GM12878 (cell line): ENCODE measurements at regions not wholly inside any gene's neighbourhood (a gene's known extent, or its start where the extent isn't known, plus 50 kb on each side); places are given as distances from the start of the nearest gene placed in this dataset.

Experiments
- ATAC-seq: fragments of 200-7000 bp; cut with Tn5 transposase; 3 replicates; pipeline ENCODE4 v1.9.1; 2020; ENCODE audit warnings: mild to moderate bottlenecking, moderate library complexity
- BruUV-seq: library from RNA; stranded (reverse); fragments of 400-500 nt; replicated peaks from 2 replicates; lab custom pipeline; 2021; lab: Mats Ljungman, UMichigan
- CTCF ChIA-PET: fragments of 300-600 bp; sonication (Branson Sonifier 250); formaldehyde crosslinking; extraction: SDS; loops from one replicate; lab custom pipeline; 2021; ENCODE audit warnings: inconsistent platforms; lab: Yijun Ruan, JAX
- POLR2A ChIA-PET: fragments of 350-600 bp; formaldehyde crosslinking; extraction: SDS; loops from one replicate; lab custom pipeline; 2021; ENCODE audit warnings: inconsistent platforms; lab: Charles Lee
- RAD21 ChIA-PET: fragments of 300-600 bp; sonication (Branson Sonifier 250); formaldehyde crosslinking; loops from one replicate; lab custom pipeline; 2023; ENCODE audit warnings: antibody characterized with exemption; ENCODE audit not compliant: unreplicated experiment; lab: Charles Lee
- SMC1A ChIA-PET: fragments of 300-600 bp; sonication (Branson Sonifier 250); formaldehyde crosslinking; loops from one replicate; lab custom pipeline; 2023; ENCODE audit not compliant: unreplicated experiment, uncharacterized antibody; lab: Charles Lee
- DNase-seq: peaks from one replicate; pipeline ENCODE4 v3.0.0-alpha.2; 2011; ENCODE audit warnings: low read depth, low spot score
- FAIRE-seq: peaks from 3 replicates; lab custom pipeline; 2011; peaks lifted over from hg19 to GRCh38; lab: Jason Lieb, UNC
- H2AFZ ChIP-seq: 2 replicates; pipeline ENCODE4 v1.6.0; 2011; ENCODE audit warnings: low read depth, low read length, control low read depth; ENCODE audit not compliant: control insufficient read depth
- H3K27ac ChIP-seq: 2 replicates; pipeline ENCODE4 v1.5.1; 2011; ENCODE audit warnings: control low read depth; ENCODE audit not compliant: control insufficient read depth, insufficient read depth
- H3K27me3 ChIP-seq, 2 experiments: replicated peaks in 1 of 2; 2 replicates each; pipeline versions ENCODE4 v1.6.0 to v1.6.1; 2011; ENCODE audit warnings: low read length in 1 of 2; ENCODE audit not compliant: control insufficient read depth in 2 of 2, insufficient read depth in 2 of 2
- H3K36me3 ChIP-seq, 2 experiments: 2 replicates each; pipeline ENCODE4 v1.5.1; 2011; ENCODE audit warnings: low read length in 1 of 2; ENCODE audit not compliant: control insufficient read depth in 2 of 2, insufficient read depth in 2 of 2
- H3K4me1 ChIP-seq: 2 replicates; pipeline ENCODE4 v1.6.1; 2011; ENCODE audit warnings: mild to moderate bottlenecking, low read length, moderate library complexity, mixed read lengths; ENCODE audit not compliant: control insufficient read depth, insufficient read depth
- H3K4me2 ChIP-seq: 2 replicates; pipeline ENCODE4 v1.6.0; 2011; ENCODE audit warnings: control low read depth; ENCODE audit not compliant: control insufficient read depth, insufficient read depth
- H3K4me3 ChIP-seq: fragments of 200-600 bp; sonication (generic); 2 replicates; pipeline ENCODE4 v1.5.1; 2016
- H3K79me2 ChIP-seq: 2 replicates; pipeline ENCODE4 v1.6.0; 2011; ENCODE audit warnings: low read length; ENCODE audit not compliant: control insufficient read depth, insufficient read depth
- H3K9ac ChIP-seq: 2 replicates; pipeline ENCODE4 v1.8.0; 2011; ENCODE audit warnings: low read length, control low read depth, mixed read lengths; ENCODE audit not compliant: control insufficient read depth, insufficient read depth
- H3K9me3 ChIP-seq: replicated peaks from 3 replicates; pipeline ENCODE4 v1.5.1; 2011; ENCODE audit warnings: mild to moderate bottlenecking, low read length; ENCODE audit not compliant: control insufficient read depth, insufficient read depth
- H4K20me1 ChIP-seq: 2 replicates; pipeline ENCODE4 v1.6.0; 2011; ENCODE audit not compliant: control insufficient read depth, insufficient read depth
- CBFB ChIP-seq: IDR thresholded peaks from 2 replicates; pipeline ENCODE4 v1.6.1; 2016; ENCODE audit warnings: antibody characterized with exemption, low read depth
- CBX3 ChIP-seq: fragments of 200-600 bp; sonication (generic); IDR thresholded peaks from 2 replicates; pipeline ENCODE4 v1.6.1; 2016; ENCODE audit warnings: low read depth, borderline replicate concordance
- GABPA ChIP-seq: IDR thresholded peaks from 2 replicates; pipeline ENCODE4 v1.6.1; 2014; ENCODE audit warnings: antibody characterized with exemption, low read depth, mild to moderate bottlenecking, inconsistent platforms
- GATAD2B ChIP-seq: fragments of 450-650 bp; conservative IDR thresholded peaks from 2 replicates; pipeline ENCODE4 v1.6.1; 2017; ENCODE audit warnings: low read depth, mild to moderate bottlenecking, moderate library complexity
- HDGF ChIP-seq: fragments of 450-650 bp; IDR thresholded peaks from 2 replicates; pipeline ENCODE4 v1.6.1; 2016; ENCODE audit warnings: antibody characterized with exemption
- NFIC ChIP-seq: IDR thresholded peaks from 2 replicates; pipeline ENCODE4 v1.6.1; 2012; ENCODE audit warnings: low read depth, mild to moderate bottlenecking, inconsistent platforms, low read length, moderate library complexity
- PAX8 ChIP-seq: fragments of 450-650 bp; IDR thresholded peaks from 2 replicates; pipeline ENCODE4 v1.6.1; 2017; ENCODE audit warnings: mild to moderate bottlenecking, moderate library complexity
- POLR2AphosphoS2 ChIP-seq: IDR thresholded peaks from 2 replicates; pipeline ENCODE4 v1.6.1; 2011; ENCODE audit warnings: low read depth, mild to moderate bottlenecking, low read length, improper control_type of control experiment, moderate library complexity
- POLR2AphosphoS5 ChIP-seq: IDR thresholded peaks from 2 replicates; pipeline ENCODE4 v1.6.1; 2011; ENCODE audit warnings: mild to moderate bottlenecking, low read length, inconsistent platforms
- RBBP5 ChIP-seq: fragments of 200-600 bp; sonication (generic); conservative IDR thresholded peaks from 2 replicates; pipeline ENCODE4 v1.6.1; 2016
- YY1 ChIP-seq: IDR thresholded peaks from 2 replicates; pipeline ENCODE4 v1.6.1; 2011; ENCODE audit warnings: low read depth, mild to moderate bottlenecking, low read length
- WGBS: methylation state at CpG from one replicate; pipeline ENCODE4 v1.1.6; 2016; ENCODE audit warnings: low lambda C conversion rate; ENCODE audit not compliant: insufficient replicate concordance, insufficient coverage; ENCODE audit errors: missing lambda C conversion rate; 5-methylcytosine and 5-hydroxymethylcytosine counted together
- in situ Hi-C: fragments of 300-500 bp; cut with MboI; formaldehyde crosslinking; loops from 9 replicates; pipeline ENCODE4 v1.14.3; 2018; ENCODE audit warnings: mixed read lengths
- intact Hi-C: fragments of 100-400 bp; cut with micrococcal nuclease; formaldehyde crosslinking; loops from one replicate; pipeline ENCODE4 v1.14.2; 2022; ENCODE audit not compliant: unreplicated experiment
- TF ChIP-seq, protein P1 (sequence below): IDR thresholded peaks from 2 replicates; pipeline ENCODE4 v1.6.1; 2012; ENCODE audit warnings: low read length, inconsistent platforms
- TF ChIP-seq, protein P2 (sequence below): fragments of 450-650 bp; IDR thresholded peaks from 2 replicates; pipeline ENCODE4 v1.6.1; 2018; ENCODE audit warnings: borderline replicate concordance, mild to moderate bottlenecking; ENCODE audit not compliant: partially characterized antibody

DNA sequence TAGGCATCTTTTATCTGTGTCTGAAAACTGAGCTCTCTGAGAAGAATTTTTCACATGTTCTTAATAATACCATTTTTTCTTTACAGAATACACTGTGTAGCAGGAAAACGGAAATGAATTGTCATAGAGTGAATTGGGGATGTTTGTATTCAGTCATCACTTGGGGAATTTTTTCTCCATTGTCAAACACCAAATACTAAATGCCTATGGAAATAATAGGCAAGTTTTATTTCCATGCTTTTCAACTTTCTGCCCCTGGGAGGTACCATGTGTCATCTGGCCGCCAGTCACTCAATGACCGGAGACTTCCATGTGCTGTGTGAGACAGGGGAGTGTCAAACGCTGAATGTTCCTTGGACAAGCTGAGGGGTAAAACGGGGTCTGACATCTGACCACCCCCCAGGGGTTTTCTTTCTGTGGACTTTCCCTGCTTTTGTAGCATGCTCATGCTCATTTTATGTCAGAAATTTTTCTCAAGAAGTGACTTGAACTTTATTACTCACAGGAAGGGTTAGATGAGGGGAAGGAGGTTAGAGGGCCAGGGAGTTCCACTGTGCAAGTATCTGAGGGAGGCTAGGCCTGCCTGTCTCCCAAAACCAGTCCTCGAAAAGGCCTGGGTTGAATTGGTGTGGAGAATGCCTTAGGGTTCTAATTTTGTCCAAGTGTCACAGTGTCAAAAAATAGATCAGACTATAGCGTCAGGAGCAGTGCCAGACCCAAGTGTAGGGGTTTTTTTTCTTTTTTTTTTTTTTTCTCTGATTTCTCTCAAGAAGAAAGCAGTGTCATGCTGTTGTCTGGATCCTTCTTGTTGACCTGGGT lies 438.6 kb downstream of the AGTPBP1 start (continued):
- TF ChIP-seq NFIC (peak; percentile 83; the same call in 1 of the 2 replicates), GABPA (0 out of 2 replicates have a peak, but pooled peaks have one; percentile 8), RBBP5 (no peak), PAX8 (no peak)
- TF ChIP-seq, protein P1, sequence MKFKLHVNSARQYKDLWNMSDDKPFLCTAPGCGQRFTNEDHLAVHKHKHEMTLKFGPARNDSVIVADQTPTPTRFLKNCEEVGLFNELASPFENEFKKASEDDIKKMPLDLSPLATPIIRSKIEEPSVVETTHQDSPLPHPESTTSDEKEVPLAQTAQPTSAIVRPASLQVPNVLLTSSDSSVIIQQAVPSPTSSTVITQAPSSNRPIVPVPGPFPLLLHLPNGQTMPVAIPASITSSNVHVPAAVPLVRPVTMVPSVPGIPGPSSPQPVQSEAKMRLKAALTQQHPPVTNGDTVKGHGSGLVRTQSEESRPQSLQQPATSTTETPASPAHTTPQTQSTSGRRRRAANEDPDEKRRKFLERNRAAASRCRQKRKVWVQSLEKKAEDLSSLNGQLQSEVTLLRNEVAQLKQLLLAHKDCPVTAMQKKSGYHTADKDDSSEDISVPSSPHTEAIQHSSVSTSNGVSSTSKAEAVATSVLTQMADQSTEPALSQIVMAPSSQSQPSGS = peak; percentile 52; the same call in 1 of the 2 replicates

DNA sequence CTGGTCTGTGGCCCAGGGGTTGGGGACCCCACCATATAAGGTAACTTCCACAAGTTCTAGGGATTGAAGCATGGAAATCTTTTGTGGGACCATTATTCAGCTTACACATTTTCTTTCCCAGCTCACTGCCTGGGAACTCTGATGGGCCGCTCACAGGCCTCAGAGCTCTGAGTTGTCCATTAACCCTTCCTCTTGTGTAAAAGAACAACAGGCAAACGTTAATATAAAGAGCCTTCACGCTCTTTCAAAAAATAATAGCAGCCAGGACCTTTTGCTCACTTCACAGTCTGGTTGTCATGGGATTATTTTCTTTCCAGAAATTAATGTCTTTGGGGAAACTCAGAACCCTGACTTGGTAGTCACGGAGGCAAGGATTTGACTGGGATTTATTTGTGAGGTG lies 443.3 kb downstream of the AGTPBP1 start:
- 16% methylated on average over 4 of the region's 4 CpGs for WGBS
- POLR2A ChIA-PET = no interaction called here
- SMC1A ChIA-PET = interaction anchor here (0.7 kb wide), 1 partner anchor 362 kb away, joined by 3 read pairs; no protein-coding TSS in a partner anchor
- Histone ChIP-seq H2AFZ (no peak overlapping the region), H3K79me2 (no peaks in the 10 kb centered on the region), H3K36me3 (no peaks in the 10 kb centered on the region), H3K9me3 (no peaks in the 10 kb centered on the region), H3K4me3 (no peak overlapping the region), H3K9ac (no peak overlapping the region), H3K4me1 (no peaks in the 10 kb centered on the region), H3K4me2 (no peak overlapping the region), H3K27ac (no peak overlapping the region), H3K27me3 (no peaks in the 10 kb centered on the region; a peak in 1 of 4 replicates), H4K20me1 (no peaks in the 10 kb centered on the region)
- CTCF ChIA-PET = no interaction called here
- intact Hi-C loops (no loop called here), in situ Hi-C loops (no loop called here)
- no peak for ATAC-seq
- BruUV-seq = no TSS peak
- RAD21 ChIA-PET = no interaction called here
- no peak for DNase-seq
- no peak for FAIRE-seq
- TF ChIP-seq, protein P2, sequence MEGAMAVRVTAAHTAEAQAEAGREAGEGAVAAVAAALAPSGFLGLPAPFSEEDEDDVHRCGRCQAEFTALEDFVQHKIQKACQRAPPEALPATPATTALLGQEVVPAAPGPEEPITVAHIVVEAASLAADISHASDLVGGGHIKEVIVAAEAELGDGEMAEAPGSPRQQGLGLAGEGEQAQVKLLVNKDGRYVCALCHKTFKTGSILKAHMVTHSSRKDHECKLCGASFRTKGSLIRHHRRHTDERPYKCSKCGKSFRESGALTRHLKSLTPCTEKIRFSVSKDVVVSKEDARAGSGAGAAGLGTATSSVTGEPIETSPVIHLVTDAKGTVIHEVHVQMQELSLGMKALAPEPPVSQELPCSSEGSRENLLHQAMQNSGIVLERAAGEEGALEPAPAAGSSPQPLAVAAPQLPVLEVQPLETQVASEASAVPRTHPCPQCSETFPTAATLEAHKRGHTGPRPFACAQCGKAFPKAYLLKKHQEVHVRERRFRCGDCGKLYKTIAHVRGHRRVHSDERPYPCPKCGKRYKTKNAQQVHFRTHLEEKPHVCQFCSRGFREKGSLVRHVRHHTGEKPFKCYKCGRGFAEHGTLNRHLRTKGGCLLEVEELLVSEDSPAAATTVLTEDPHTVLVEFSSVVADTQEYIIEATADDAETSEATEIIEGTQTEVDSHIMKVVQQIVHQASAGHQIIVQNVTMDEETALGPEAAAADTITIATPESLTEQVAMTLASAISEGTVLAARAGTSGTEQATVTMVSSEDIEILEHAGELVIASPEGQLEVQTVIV = no peak
- TF ChIP-seq, protein P1 = no peak
- TF ChIP-seq YY1 (no peak), CBFB (no peak), POLR2AphosphoS2 (no peak), POLR2AphosphoS5 (no peak), GATAD2B (no peak), HDGF (no peak), CBX3 (no peak)
